ENCODE measurements at regions not wholly inside any gene's neighbourhood (a gene's known extent, or its start where the extent isn't known, plus 50 kb on each side); places are given as distances from the start of the nearest gene placed in this dataset.

DNA sequence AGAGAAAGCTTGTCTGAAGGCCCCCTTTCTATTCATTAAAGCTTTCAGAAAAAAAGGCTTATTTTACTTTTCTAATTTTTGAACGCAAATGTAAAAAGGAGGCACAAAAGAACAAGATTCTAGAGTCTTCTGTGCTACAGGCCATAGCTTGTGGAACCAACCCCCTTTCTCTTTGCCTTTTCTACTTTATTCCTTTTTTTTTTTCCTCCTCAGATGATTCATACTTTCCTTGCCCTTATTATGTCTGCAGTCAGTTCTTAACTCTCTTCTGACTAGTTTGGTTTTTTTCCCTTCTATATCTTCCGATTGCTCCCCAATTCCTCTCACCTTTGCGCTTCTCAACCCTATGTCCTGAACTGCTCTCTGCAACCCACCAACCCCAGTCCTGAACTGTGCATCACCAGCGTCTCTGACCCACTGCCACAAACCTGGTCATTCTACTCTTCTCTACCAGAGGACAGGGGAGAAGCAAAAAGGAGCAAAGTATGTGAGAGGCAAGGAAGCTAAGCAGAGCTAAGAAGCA, 56.9 kb upstream of the WIPF1 start:
- Histone ChIP-seq H3K4me3 (IDR thresholded peaks at IDR 0.05; ENCODE audit: insufficient read depth, low read depth, low read length) (no peak overlapping the region), H3K4me2 (no peak overlapping the region), H3K4me1 (ENCODE audit: low read depth, poor library complexity, severe bottlenecking) (no peaks in the 10 kb centered on the region), H3K79me2 (ENCODE audit: insufficient read depth, low read depth) (no peaks in the 10 kb centered on the region), H4K20me1 (ENCODE audit: insufficient read depth) (no peaks in the 10 kb centered on the region), H3K27me3 (ENCODE audit: insufficient read depth, low read depth) (no peaks in the 10 kb centered on the region), H3K9ac (no peak overlapping the region), H3K27ac (no peak overlapping the region), H3K36me3 (ENCODE audit: insufficient read depth) (no peaks in the 10 kb centered on the region), H2AFZ (ENCODE audit: low read depth) (no peak overlapping the region)
- TF ChIP-seq, protein P1, sequence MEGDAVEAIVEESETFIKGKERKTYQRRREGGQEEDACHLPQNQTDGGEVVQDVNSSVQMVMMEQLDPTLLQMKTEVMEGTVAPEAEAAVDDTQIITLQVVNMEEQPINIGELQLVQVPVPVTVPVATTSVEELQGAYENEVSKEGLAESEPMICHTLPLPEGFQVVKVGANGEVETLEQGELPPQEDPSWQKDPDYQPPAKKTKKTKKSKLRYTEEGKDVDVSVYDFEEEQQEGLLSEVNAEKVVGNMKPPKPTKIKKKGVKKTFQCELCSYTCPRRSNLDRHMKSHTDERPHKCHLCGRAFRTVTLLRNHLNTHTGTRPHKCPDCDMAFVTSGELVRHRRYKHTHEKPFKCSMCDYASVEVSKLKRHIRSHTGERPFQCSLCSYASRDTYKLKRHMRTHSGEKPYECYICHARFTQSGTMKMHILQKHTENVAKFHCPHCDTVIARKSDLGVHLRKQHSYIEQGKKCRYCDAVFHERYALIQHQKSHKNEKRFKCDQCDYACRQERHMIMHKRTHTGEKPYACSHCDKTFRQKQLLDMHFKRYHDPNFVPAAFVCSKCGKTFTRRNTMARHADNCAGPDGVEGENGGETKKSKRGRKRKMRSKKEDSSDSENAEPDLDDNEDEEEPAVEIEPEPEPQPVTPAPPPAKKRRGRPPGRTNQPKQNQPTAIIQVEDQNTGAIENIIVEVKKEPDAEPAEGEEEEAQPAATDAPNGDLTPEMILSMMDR (conservative IDR thresholded peaks at IDR 0.05; ENCODE audit: low read depth, low read length), result no peak

- H3K27ac ChIP-seq, result no peak overlapping the region
- H3K27me3 ChIP-seq (ENCODE audit: insufficient read depth, low read depth), result no peaks in the 10 kb centered on the region
- H4K20me1 ChIP-seq (ENCODE audit: insufficient read depth), result no peaks in the 10 kb centered on the region
- H2AFZ ChIP-seq (ENCODE audit: low read depth), result no peak overlapping the region
- no peaks in the 10 kb centered on the region for H3K36me3 ChIP-seq (ENCODE audit: insufficient read depth)
- H3K4me1 ChIP-seq (ENCODE audit: low read depth, poor library complexity, severe bottlenecking), result no peaks in the 10 kb centered on the region
- no peak overlapping the region for H3K9ac ChIP-seq
- no peak overlapping the region for H3K4me3 ChIP-seq (IDR thresholded peaks at IDR 0.05; ENCODE audit: insufficient read depth, low read depth, low read length)
- TF ChIP-seq, protein P1 (conservative IDR thresholded peaks at IDR 0.05; ENCODE audit: low read depth, low read length), result no peak
- no peaks in the 10 kb centered on the region for H3K79me2 ChIP-seq (ENCODE audit: insufficient read depth, low read depth)
- H3K4me2 ChIP-seq, result no peak overlapping the region
These were observed 51.3 kb upstream of the WIPF1 start for GRCh38 chr2:174648896-174649295.

All from KMS-11 (cell line).